NB4 (cell line): ENCODE measurements at regions not wholly inside any gene's neighbourhood (a gene's known extent, or its start where the extent isn't known, plus 50 kb on each side); places are given as distances from the start of the nearest gene placed in this dataset.

Source experiments
- DNase-seq: peaks from one replicate; pipeline ENCODE4 v3.0.0; 2010; ENCODE audit warnings: low read depth
- H3K4me3 ChIP-seq: one replicate; pipeline ENCODE4 v1.5.1; 2011; ENCODE audit warnings: mild to moderate bottlenecking, low read depth, low read length, moderate library complexity
- MAX ChIP-seq: IDR thresholded peaks from 2 replicates; pipeline ENCODE4 v1.6.1; 2011; ENCODE audit warnings: low read depth, low read length
- MYC ChIP-seq: IDR thresholded peaks from 2 replicates; pipeline ENCODE4 v1.6.1; 2011; ENCODE audit warnings: low read depth, low read length
- POLR2A ChIP-seq: IDR thresholded peaks from 2 replicates; pipeline ENCODE4 v1.6.1; 2011; ENCODE audit warnings: mild to moderate bottlenecking; ENCODE audit not compliant: insufficient read length; ENCODE audit errors: extremely low read depth
- TF ChIP-seq, protein P1 (sequence below): IDR thresholded peaks from one replicate; pipeline ENCODE4 v1.5.1; 2012; ENCODE audit warnings: low read depth, low read length

DNA sequence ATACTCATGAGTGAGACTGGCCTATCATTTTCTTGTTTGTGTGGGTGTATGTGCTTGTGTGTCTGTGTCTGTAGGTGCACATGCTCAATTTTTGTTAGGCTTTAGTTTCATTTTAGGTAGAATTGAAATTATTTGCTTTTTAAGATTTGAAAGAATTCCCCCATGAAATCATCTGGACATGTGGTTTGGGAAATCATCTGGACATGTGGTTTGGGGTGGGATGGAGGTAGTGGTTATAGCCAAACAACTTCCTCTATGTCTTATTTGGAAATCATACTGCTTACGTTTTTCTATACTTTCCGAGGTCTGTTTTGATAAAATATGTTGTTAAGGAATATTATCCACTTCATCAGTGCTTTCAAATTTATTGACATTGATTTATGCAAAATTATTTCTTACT, 485.4 kb upstream of the CLINT1 start:
- TF ChIP-seq MAX (no peak), POLR2A (no peak), MYC (no peak)
- TF ChIP-seq, protein P1, sequence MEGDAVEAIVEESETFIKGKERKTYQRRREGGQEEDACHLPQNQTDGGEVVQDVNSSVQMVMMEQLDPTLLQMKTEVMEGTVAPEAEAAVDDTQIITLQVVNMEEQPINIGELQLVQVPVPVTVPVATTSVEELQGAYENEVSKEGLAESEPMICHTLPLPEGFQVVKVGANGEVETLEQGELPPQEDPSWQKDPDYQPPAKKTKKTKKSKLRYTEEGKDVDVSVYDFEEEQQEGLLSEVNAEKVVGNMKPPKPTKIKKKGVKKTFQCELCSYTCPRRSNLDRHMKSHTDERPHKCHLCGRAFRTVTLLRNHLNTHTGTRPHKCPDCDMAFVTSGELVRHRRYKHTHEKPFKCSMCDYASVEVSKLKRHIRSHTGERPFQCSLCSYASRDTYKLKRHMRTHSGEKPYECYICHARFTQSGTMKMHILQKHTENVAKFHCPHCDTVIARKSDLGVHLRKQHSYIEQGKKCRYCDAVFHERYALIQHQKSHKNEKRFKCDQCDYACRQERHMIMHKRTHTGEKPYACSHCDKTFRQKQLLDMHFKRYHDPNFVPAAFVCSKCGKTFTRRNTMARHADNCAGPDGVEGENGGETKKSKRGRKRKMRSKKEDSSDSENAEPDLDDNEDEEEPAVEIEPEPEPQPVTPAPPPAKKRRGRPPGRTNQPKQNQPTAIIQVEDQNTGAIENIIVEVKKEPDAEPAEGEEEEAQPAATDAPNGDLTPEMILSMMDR, result no peak
- no peak overlapping the region for H3K4me3 ChIP-seq
- DNase-seq, result peak; percentile 7

- DNase-seq, result no peak
- TF ChIP-seq, protein P1, result no peak
- TF ChIP-seq MYC (no peak), MAX (no peak), POLR2A (no peak)
- no peak overlapping the region for H3K4me3 ChIP-seq
Measured at GRCh38 chr5:158340608-158341007, 481.7 kb upstream of the CLINT1 start.

DNA sequence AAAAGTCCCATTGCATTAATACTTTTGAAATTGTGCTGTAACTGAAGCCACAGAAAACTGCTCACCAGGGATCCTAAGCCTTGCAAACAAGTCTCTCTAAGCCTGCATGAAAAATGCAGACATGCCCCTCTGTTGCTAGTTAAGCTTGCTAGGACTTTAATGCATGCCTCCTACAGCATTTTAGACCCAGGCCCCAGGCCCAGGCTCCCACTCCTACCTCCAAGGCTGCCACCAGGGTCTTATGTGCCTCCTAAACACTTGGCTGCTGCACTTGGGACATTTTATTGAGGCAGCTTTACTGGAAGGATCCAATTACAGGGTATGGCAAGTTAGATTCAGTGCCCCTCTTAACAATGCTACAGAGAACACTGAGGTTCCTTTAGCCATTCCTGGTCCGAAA, 467.3 kb upstream of the CLINT1 start:
- no peak for DNase-seq
- TF ChIP-seq MAX, result no peak
- TF ChIP-seq, protein P1, result no peak
- no peak for TF ChIP-seq MYC
- TF ChIP-seq POLR2A, result no peak
- H3K4me3 ChIP-seq, result no peak overlapping the region

DNA sequence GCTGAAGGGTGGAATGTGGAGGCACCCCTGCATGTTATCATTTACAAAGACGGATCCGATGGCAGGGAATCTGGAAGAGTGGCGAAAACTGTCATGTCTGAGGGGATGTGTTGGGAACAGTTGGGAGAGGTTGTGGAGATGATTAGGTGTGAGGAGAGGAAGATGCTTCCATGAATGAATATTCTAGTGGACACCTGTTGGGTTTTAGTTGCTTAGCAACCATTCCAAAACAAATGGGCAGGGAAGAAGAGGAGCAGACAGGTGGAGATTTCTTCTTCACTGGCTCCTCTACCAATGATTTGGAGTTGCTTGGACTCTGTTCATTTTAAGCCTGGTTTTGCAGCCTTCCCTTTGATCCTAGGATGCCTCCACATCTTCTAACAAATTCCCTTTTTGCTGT, 465.3 kb upstream of the CLINT1 start:
- no peak for DNase-seq
- TF ChIP-seq, protein P1, result no peak
- TF ChIP-seq MYC (no peak), MAX (no peak), POLR2A (no peak)
- H3K4me3 ChIP-seq, result no peak overlapping the region

DNA sequence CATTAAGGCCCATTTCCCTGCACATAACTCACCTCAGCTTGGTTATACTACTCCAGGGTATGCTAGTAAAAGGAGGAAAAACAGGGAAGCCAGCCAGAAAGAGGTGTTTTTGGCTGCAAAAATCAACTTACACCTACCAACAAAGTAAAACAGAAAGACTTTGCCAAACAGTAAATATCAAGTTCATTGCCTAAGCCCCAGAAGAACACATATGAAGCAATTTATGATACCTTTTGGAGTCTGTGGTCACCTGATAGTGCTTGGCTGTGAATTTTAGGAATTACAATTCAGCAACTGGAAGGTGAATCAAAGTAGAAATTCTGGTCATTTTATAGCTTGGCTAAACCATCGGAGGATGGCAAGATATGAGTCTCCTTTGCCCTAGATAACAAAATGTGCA, 463.7 kb upstream of the CLINT1 start:
- H3K4me3 ChIP-seq, result no peak overlapping the region
- TF ChIP-seq, protein P1, result no peak
- TF ChIP-seq MAX, result no peak
- no peak for DNase-seq

- H3K4me3 ChIP-seq, result no peak overlapping the region
- DNase-seq, result no peak
- TF ChIP-seq, protein P1, result no peak
- TF ChIP-seq POLR2A (no peak), MYC (no peak), MAX (no peak)
Measured at GRCh38 chr5:158320934-158321333, 462.0 kb upstream of the CLINT1 start.
